OCI-LY3 (cell line): ENCODE measurements at regions not wholly inside any gene's neighbourhood (a gene's known extent, or its start where the extent isn't known, plus 50 kb on each side); places are given as distances from the start of the nearest gene placed in this dataset.

Experiments used
- EZH2phosphoT487 ChIP-seq: fragments of 200-600 bp; shearing (Covaris generic); IDR thresholded peaks from 2 replicates; pipeline ENCODE4 v1.6.1; 2018; ENCODE audit warnings: antibody characterized with exemption, mixed run types, low read depth
- TF ChIP-seq, protein P1 (sequence below): fragments of 200-600, 300-600 bp; sonication (generic); IDR thresholded peaks from 2 replicates; pipeline ENCODE4 v1.5.1; 2014; ENCODE audit warnings: antibody characterized with exemption, low read length, low read depth

DNA sequence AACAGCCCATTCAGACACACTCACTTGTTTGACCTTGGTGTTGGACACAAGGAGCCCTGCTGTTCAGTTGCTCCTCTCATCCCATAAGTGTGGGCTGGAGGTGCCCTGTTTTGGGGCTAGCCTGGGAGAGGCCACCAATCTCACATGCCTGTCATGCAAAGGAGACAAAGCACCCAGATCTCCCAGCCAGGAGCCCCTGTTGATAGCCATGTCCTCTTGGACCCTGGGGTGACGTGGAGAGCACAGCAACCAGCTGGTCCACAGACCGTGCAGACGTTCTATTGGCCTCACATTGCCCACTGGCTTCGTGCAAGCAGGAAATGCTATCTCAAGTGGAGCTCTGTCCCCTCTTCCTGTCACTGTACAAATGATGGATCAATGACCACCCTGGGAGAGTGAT, 240.8 kb downstream of the RPS24 start:
- TF ChIP-seq, protein P1, sequence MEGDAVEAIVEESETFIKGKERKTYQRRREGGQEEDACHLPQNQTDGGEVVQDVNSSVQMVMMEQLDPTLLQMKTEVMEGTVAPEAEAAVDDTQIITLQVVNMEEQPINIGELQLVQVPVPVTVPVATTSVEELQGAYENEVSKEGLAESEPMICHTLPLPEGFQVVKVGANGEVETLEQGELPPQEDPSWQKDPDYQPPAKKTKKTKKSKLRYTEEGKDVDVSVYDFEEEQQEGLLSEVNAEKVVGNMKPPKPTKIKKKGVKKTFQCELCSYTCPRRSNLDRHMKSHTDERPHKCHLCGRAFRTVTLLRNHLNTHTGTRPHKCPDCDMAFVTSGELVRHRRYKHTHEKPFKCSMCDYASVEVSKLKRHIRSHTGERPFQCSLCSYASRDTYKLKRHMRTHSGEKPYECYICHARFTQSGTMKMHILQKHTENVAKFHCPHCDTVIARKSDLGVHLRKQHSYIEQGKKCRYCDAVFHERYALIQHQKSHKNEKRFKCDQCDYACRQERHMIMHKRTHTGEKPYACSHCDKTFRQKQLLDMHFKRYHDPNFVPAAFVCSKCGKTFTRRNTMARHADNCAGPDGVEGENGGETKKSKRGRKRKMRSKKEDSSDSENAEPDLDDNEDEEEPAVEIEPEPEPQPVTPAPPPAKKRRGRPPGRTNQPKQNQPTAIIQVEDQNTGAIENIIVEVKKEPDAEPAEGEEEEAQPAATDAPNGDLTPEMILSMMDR: no peak
- no peak for TF ChIP-seq EZH2phosphoT487
